OCI-LY7 (cell line): ENCODE measurements at regions not wholly inside any gene's neighbourhood (a gene's known extent, or its start where the extent isn't known, plus 50 kb on each side); places are given as distances from the start of the nearest gene placed in this dataset.

Experiments used
- BruUV-seq: library from RNA; stranded (reverse); fragments of 400-500 nt; replicated peaks from 2 replicates; lab custom pipeline; 2021; lab: Mats Ljungman, UMichigan
- CTCF ChIA-PET: fragments of 300-600 bp; sonication (Branson Sonifier 250); formaldehyde crosslinking; loops from one replicate; lab custom pipeline; 2022; ENCODE audit warnings: antibody characterized with exemption; ENCODE audit not compliant: unreplicated experiment; lab: Charles Lee
- POLR2A ChIA-PET: fragments of 300-600 bp; sonication (Branson Sonifier 250); formaldehyde crosslinking; loops from one replicate; lab custom pipeline; 2022; ENCODE audit warnings: antibody characterized with exemption; lab: Charles Lee
- DNase-seq: peaks from one replicate; pipeline ENCODE4 v3.0.0-alpha.2; 2015; ENCODE audit warnings: low spot score
- H2AFZ ChIP-seq: fragments of 200-600 bp; sonication (generic), shearing (Covaris generic); 2 replicates; pipeline ENCODE4 v1.6.1; 2014; ENCODE audit warnings: mild to moderate bottlenecking, antibody characterized with exemption, low read length, moderate library complexity
- H3K27ac ChIP-seq: fragments of 200-600 bp; sonication (generic); 2 replicates; pipeline ENCODE4 v1.5.1; 2014; ENCODE audit warnings: mixed run types, low read depth, mild to moderate bottlenecking, moderate library complexity, low read length, inconsistent platforms; ENCODE audit not compliant: poor library complexity, severe bottlenecking
- H3K36me3 ChIP-seq: fragments of 200-600 bp; sonication (generic); 2 replicates; pipeline ENCODE4 v1.6.1; 2014; ENCODE audit warnings: mild to moderate bottlenecking, antibody characterized with exemption, low read length, moderate library complexity, mixed read lengths; ENCODE audit not compliant: insufficient read depth
- H3K4me1 ChIP-seq: fragments of 200-600 bp; sonication (generic); 2 replicates; pipeline ENCODE4 v1.5.1; 2014; ENCODE audit warnings: mild to moderate bottlenecking, low read length; ENCODE audit not compliant: insufficient read depth, poor library complexity, severe bottlenecking
- H3K4me2 ChIP-seq: fragments of 200-600 bp; sonication (generic); 2 replicates; pipeline ENCODE4 v1.6.1; 2014; ENCODE audit warnings: mild to moderate bottlenecking, low read length
- H3K4me3 ChIP-seq: fragments of 200-600 bp; sonication (generic); 2 replicates; pipeline ENCODE4 v1.5.1; 2014; ENCODE audit warnings: mild to moderate bottlenecking, low read depth, low read length; ENCODE audit not compliant: poor library complexity, severe bottlenecking
- H3K79me2 ChIP-seq: fragments of 200-600 bp; sonication (generic); 2 replicates; pipeline ENCODE4 v1.6.1; 2016; ENCODE audit warnings: low read depth, mild to moderate bottlenecking, low read length, moderate library complexity, mixed read lengths; ENCODE audit not compliant: insufficient read depth
- H3K9me2 ChIP-seq: fragments of 200-600 bp; sonication (generic); 2 replicates; pipeline ENCODE4 v1.6.1; 2016; ENCODE audit warnings: mild to moderate bottlenecking, low read length, mixed read lengths; ENCODE audit not compliant: insufficient read depth
- H3K9me3 ChIP-seq: fragments of 200-600 bp; sonication (generic); 2 replicates; pipeline ENCODE4 v1.6.1; 2014; ENCODE audit warnings: mild to moderate bottlenecking, mixed run types, low read length, mixed read lengths
- H4K20me1 ChIP-seq: fragments of 200-600 bp; sonication (generic); 2 replicates; pipeline ENCODE4 v1.6.1; 2014; ENCODE audit warnings: mild to moderate bottlenecking, antibody characterized with exemption, low read length, moderate library complexity, mixed read lengths; ENCODE audit not compliant: insufficient read depth
- CTCF ChIP-seq: fragments of 200-600 bp; sonication (generic); conservative IDR thresholded peaks from 2 replicates; pipeline ENCODE4 v1.5.1; 2014; ENCODE audit warnings: mild to moderate bottlenecking, antibody characterized with exemption, low read length, moderate library complexity, mixed read lengths
- EZH2phosphoT487 ChIP-seq: fragments of 200-600 bp; sonication (generic); IDR thresholded peaks from 2 replicates; pipeline ENCODE4 v1.6.1; 2018; ENCODE audit warnings: low read depth, borderline replicate concordance, mild to moderate bottlenecking, mixed run types, antibody characterized with exemption, low read length, moderate library complexity, mixed read lengths
- intact Hi-C: fragments of 100-400 bp; cut with micrococcal nuclease; formaldehyde crosslinking; loops from one replicate; pipeline ENCODE4 v1.10.0; 2022; ENCODE audit not compliant: unreplicated experiment

- no peaks in the 10 kb centered on the region for H3K79me2 ChIP-seq
- intact Hi-C loops, result no loop called here
Observed at GRCh38 chr10:28841625-28842024, 164.3 kb downstream of the BAMBI start.

DNA sequence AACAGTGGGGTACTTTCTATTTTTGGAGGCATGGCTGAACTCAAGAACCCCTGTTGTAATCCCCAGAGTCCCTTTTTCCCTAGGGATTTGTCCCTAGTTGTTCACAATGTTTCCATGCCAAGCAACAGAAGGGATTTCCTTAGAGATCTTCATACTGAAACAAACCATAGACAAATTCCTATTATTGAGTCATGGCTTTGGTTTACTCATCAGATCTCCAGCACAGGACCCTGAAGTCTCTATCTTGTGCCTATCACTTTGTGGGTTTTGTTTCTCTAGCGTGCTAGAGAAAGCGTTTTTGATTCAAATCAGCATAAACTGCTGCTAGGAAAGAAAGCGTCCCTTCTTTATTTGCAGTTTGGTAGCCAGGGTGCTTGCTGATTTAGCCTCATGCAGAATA, 165.0 kb downstream of the BAMBI start:
- Histone ChIP-seq H3K4me2 (no peak overlapping the region), H3K36me3 (no peaks in the 10 kb centered on the region), H3K4me1 (no peaks in the 10 kb centered on the region), H3K9me3 (no peaks in the 10 kb centered on the region), H2AFZ (no peak overlapping the region), H4K20me1 (no peaks in the 10 kb centered on the region), H3K4me3 (no peak overlapping the region), H3K79me2 (no peaks in the 10 kb centered on the region), H3K9me2 (no peaks in the 10 kb centered on the region), H3K27ac (no peak overlapping the region)
- intact Hi-C loops, result no loop called here
- no TSS peak for BruUV-seq
- CTCF ChIA-PET, result no interaction called here
- TF ChIP-seq CTCF (no peak), EZH2phosphoT487 (no peak)
- DNase-seq, result no peak
- POLR2A ChIA-PET, result no interaction called here

More at GRCh38 chr10:28841625-28842024, 164.3 kb downstream of the BAMBI start:
- Histone ChIP-seq H3K9me3 (no peaks in the 10 kb centered on the region), H3K4me2 (no peak overlapping the region), H3K9me2 (no peaks in the 10 kb centered on the region), H4K20me1 (no peaks in the 10 kb centered on the region), H3K27ac (no peak overlapping the region), H3K4me3 (no peak overlapping the region), H2AFZ (no peak overlapping the region), H3K4me1 (no peaks in the 10 kb centered on the region), H3K36me3 (no peaks in the 10 kb centered on the region)
- BruUV-seq, result no TSS peak
- DNase-seq, result no peak
- ChIA-PET CTCF (no interaction called here), POLR2A (no interaction called here)
- TF ChIP-seq EZH2phosphoT487 (no peak), CTCF (no peak)

- intact Hi-C loops, result no loop called here
- BruUV-seq, result no TSS peak
- H3K9me2 ChIP-seq, result no peaks in the 10 kb centered on the region
- no peak for DNase-seq
- no peaks in the 10 kb centered on the region for H3K4me1 ChIP-seq
- H3K36me3 ChIP-seq, result no peaks in the 10 kb centered on the region
- H3K4me2 ChIP-seq, result no peak overlapping the region
- no peaks in the 10 kb centered on the region for H4K20me1 ChIP-seq
- H3K79me2 ChIP-seq, result no peaks in the 10 kb centered on the region
- CTCF ChIA-PET, result no interaction called here
- H3K4me3 ChIP-seq, result no peak overlapping the region
- POLR2A ChIA-PET, result no interaction called here
- no peak overlapping the region for H3K27ac ChIP-seq
- H3K9me3 ChIP-seq, result no peaks in the 10 kb centered on the region
- no peak overlapping the region for H2AFZ ChIP-seq
- TF ChIP-seq EZH2phosphoT487 (no peak), CTCF (no peak)
Observed at GRCh38 chr10:28845009-28845682, 167.8 kb downstream of the BAMBI start.
